ENCODE measurements at regions not wholly inside any gene's neighbourhood (a gene's known extent, or its start where the extent isn't known, plus 50 kb on each side); places are given as distances from the start of the nearest gene placed in this dataset.
A peak's percentile ranks its signal among the peaks of the same experiment; 100 is the strongest.

DNA sequence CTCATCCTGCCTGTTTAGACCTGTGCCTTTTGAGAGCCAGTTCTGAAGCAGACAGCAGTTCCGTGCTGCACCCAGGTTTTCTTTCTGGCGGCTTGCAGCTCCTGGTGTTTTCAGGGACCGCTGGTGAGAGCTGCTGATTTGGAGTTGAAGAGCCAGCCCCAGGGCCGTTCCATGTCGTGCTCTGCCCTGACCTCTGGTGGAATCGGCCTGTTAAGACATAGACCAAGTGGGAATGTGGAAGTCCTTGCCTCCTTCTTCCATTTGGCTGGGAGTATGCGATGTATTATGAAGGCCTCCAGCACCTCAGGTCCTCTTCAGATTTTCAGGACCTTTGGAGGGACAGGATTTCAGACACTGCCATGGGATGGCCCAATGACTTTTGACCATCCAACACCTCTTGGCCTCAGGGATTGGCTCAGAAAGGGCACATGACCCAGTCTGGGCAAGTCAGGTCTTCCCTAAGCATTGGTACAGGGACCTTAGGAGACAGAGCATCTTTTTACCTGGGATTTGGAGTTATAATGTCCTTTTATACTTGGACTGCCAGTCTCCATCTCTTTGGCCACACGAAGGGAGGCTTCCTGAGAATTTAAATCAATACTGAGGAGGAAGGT lies 136.1 kb upstream of the CLINT1 start:
- H3K36me3 Mint-ChIP-seq, result no peaks in the 10 kb centered on the region
- Histone ChIP-seq H3K4me2 (replicated peaks; ENCODE audit: extremely low read depth, low read length, poor library complexity, severe bottlenecking) (no peak overlapping the region), H3K27me3 (ENCODE audit: control insufficient read depth in 2 of 2, insufficient read depth in 2 of 2, low read length in 2 of 2) (no peaks in the 10 kb centered on the region), H3K27ac (ENCODE audit: low read depth in 1 of 2, low read length in 2 of 2) (no peak overlapping the region), H4K20me1 (ENCODE audit: insufficient read depth, low read length) (no peaks in the 10 kb centered on the region), H3K36me3 (replicated peaks in 1 of 2; ENCODE audit: control insufficient read depth in 1 of 2, insufficient read depth in 2 of 2, low read length in 2 of 2) (no peaks in the 10 kb centered on the region), H3K9ac (ENCODE audit: insufficient read depth, low read length, poor library complexity, severe bottlenecking) (no peak overlapping the region), H3K79me2 (ENCODE audit: insufficient read depth, low read length) (no peaks in the 10 kb centered on the region), H2AFZ (ENCODE audit: insufficient read depth, low read depth, low read length, poor library complexity, severe bottlenecking) (peak overlapping the region; percentile 52), H3K4me1 (ENCODE audit: control insufficient read depth in 1 of 2, insufficient read depth in 2 of 2, low read length in 2 of 2) (peaks cover 0 to 6% of the 10 kb centered on the region in 2 donors), H3K9me3 (replicated peaks in 1 of 2; ENCODE audit: control insufficient read depth in 1 of 2, insufficient read depth in 1 of 2, low read length in 2 of 2) (no peaks in the 10 kb centered on the region), H3K4me3 (replicated peaks in 1 of 3; ENCODE audit: low read depth in 2 of 3, low read length in 3 of 3) (no peak overlapping the region)
- H3K9me3 Mint-ChIP-seq, result peaks cover 0 to 2% (median 0%) of the 10 kb centered on the region in 7 donors
- intact Hi-C loops (cut with micrococcal nuclease), result no loop called here
- 27% methylated on average over 5 of the region's 8 CpGs for WGBS (ENCODE audit: insufficient coverage)
- TF ChIP-seq, protein P1, sequence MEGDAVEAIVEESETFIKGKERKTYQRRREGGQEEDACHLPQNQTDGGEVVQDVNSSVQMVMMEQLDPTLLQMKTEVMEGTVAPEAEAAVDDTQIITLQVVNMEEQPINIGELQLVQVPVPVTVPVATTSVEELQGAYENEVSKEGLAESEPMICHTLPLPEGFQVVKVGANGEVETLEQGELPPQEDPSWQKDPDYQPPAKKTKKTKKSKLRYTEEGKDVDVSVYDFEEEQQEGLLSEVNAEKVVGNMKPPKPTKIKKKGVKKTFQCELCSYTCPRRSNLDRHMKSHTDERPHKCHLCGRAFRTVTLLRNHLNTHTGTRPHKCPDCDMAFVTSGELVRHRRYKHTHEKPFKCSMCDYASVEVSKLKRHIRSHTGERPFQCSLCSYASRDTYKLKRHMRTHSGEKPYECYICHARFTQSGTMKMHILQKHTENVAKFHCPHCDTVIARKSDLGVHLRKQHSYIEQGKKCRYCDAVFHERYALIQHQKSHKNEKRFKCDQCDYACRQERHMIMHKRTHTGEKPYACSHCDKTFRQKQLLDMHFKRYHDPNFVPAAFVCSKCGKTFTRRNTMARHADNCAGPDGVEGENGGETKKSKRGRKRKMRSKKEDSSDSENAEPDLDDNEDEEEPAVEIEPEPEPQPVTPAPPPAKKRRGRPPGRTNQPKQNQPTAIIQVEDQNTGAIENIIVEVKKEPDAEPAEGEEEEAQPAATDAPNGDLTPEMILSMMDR (IDR thresholded peaks at IDR 0.05), result peak; percentile 70
- DNase-seq, result peak; percentile 3 to 47 (median 37)
- peaks cover 13% of the 10 kb centered on the region for H3K4me1 Mint-ChIP-seq
- no peak overlapping the region for H3K27ac Mint-ChIP-seq
- H3K27me3 Mint-ChIP-seq (ENCODE audit: low read depth in 3 of 3), result peaks cover 0 to 5% (median 2%) of the 10 kb centered on the region in 3 donors
- H3K4me3 Mint-ChIP-seq, result no peak overlapping the region

DNA sequence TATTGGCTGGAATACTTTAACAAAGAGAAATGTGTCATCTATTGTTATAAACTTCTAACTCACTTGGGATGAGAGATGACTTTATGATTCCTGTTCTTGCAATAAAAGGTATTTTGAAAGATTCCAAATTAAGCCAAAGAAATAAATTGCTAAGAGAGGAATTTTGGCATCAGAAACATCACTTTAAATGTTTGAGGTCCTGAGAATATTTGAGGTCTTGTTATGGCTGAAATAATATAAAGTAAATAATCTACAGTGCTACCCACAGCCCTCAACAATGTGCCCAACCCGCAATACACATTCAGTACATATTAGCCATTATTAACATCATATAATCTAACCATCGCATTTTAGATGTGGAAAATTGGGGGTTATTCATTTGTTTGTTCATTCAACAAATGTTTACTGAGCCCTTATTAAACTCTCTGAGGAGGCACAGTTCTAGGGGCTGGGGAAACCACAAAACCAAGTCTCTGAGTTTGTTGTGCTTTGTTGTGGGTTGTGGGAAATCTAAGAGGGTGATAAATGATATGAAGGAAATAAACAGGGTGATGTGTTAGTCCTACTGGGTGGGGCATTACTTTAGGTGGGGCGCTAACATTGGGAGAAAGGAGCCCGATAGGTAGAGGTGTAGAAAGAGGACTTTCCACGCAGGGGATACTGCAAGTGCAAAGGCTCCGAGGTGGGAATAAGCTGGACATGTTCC lies 135.2 kb upstream of the CLINT1 start:
- no peak for DNase-seq
- intact Hi-C loops (cut with micrococcal nuclease), result no loop called here
- Histone ChIP-seq H3K27me3 (ENCODE audit: control insufficient read depth in 2 of 2, insufficient read depth in 2 of 2, low read length in 2 of 2) (no peaks in the 10 kb centered on the region), H2AFZ (ENCODE audit: insufficient read depth, low read depth, low read length, poor library complexity, severe bottlenecking) (peak overlapping the region; percentile 52), H3K4me2 (replicated peaks; ENCODE audit: extremely low read depth, low read length, poor library complexity, severe bottlenecking) (no peak overlapping the region), H3K9ac (ENCODE audit: insufficient read depth, low read length, poor library complexity, severe bottlenecking) (no peak overlapping the region), H3K9me3 (replicated peaks in 1 of 2; ENCODE audit: control insufficient read depth in 1 of 2, insufficient read depth in 1 of 2, low read length in 2 of 2) (no peaks in the 10 kb centered on the region), H3K4me3 (replicated peaks in 1 of 3; ENCODE audit: low read depth in 2 of 3, low read length in 3 of 3) (no peak overlapping the region), H3K4me1 (ENCODE audit: control insufficient read depth in 1 of 2, insufficient read depth in 2 of 2, low read length in 2 of 2) (peaks cover 0 to 6% of the 10 kb centered on the region in 2 donors), H3K79me2 (ENCODE audit: insufficient read depth, low read length) (no peaks in the 10 kb centered on the region), H4K20me1 (ENCODE audit: insufficient read depth, low read length) (no peaks in the 10 kb centered on the region), H3K36me3 (replicated peaks in 1 of 2; ENCODE audit: control insufficient read depth in 1 of 2, insufficient read depth in 2 of 2, low read length in 2 of 2) (no peaks in the 10 kb centered on the region), H3K27ac (ENCODE audit: low read depth in 1 of 2, low read length in 2 of 2) (no peak overlapping the region)
- Mint-ChIP-seq H3K27ac (no peak overlapping the region), H3K4me1 (peaks cover 13% of the 10 kb centered on the region), H3K27me3 (ENCODE audit: low read depth in 3 of 3) (peaks cover 2 to 5% (median 3%) of the 10 kb centered on the region in 3 donors), H3K4me3 (no peak overlapping the region), H3K36me3 (no peaks in the 10 kb centered on the region), H3K9me3 (peaks cover 0 to 4% (median 0%) of the 10 kb centered on the region in 7 donors)
- TF ChIP-seq, protein P1 (IDR thresholded peaks at IDR 0.05), result no peak
- WGBS (ENCODE audit: insufficient coverage), result 91% methylated on average over 4 of the region's 6 CpGs
